HG02642 (cell line): ENCODE measurements at regions not wholly inside any gene's neighbourhood (a gene's known extent, or its start where the extent isn't known, plus 50 kb on each side); places are given as distances from the start of the nearest gene placed in this dataset.
"Not testable (repeated sequence)": the region's sequence is repeated elsewhere in the genome, so short reads cannot be mapped to it uniquely, and the experiment has no call there.

Experiments used
- ATAC-seq: cut with Tn5 transposase; IDR thresholded peaks from one replicate; pipeline ENCODE4 v1.9.1; 2021; ENCODE audit warnings: mild to moderate bottlenecking; ENCODE audit not compliant: unreplicated experiment, poor library complexity

GRCh38 chr3:66629150-66629981 lies 128.5 kb upstream of the LRIG1 start:
- ATAC-seq = no peak

GRCh38 chr3:66629982-66630368 lies 129.2 kb upstream of the LRIG1 start:
- no peak for ATAC-seq

- ATAC-seq = no peak
Observed at GRCh38 chr3:66633402-66634381, 132.9 kb upstream of the LRIG1 start.

GRCh38 chr3:66638717-66639116 lies 137.9 kb upstream of the LRIG1 start:
- no peak for ATAC-seq

GRCh38 chr3:66639809-66640356 lies 139.1 kb upstream of the LRIG1 start:
- ATAC-seq = no peak

GRCh38 chr3:66642019-66642418 lies 141.2 kb upstream of the LRIG1 start:
- no peak for ATAC-seq

GRCh38 chr3:66642484-66642883 lies 141.7 kb upstream of the LRIG1 start:
- no peak for ATAC-seq

GRCh38 chr3:66644549-66644948 lies 143.7 kb upstream of the LRIG1 start:
- no peak for ATAC-seq

GRCh38 chr3:66648975-66649374 lies 148.2 kb upstream of the LRIG1 start:
- ATAC-seq = no peak

- not testable (repeated sequence) for ATAC-seq
Observed at GRCh38 chr3:66651520-66651919, 150.7 kb upstream of the LRIG1 start.

GRCh38 chr3:66652100-66652499 lies 151.3 kb upstream of the LRIG1 start:
- not testable (repeated sequence) for ATAC-seq

GRCh38 chr3:66655044-66655443 lies 154.2 kb upstream of the LRIG1 start:
- no peak for ATAC-seq

GRCh38 chr3:66655671-66656070 lies 154.8 kb upstream of the LRIG1 start:
- ATAC-seq = no peak

GRCh38 chr3:66656609-66657008 lies 155.8 kb upstream of the LRIG1 start:
- ATAC-seq = no peak

- no peak for ATAC-seq
Observed at GRCh38 chr3:66659056-66659455, 158.2 kb upstream of the LRIG1 start.

GRCh38 chr3:66661628-66662027 lies 160.8 kb upstream of the LRIG1 start:
- ATAC-seq = no peak

- no peak for ATAC-seq
Observed at GRCh38 chr3:66662894-66663293, 162.1 kb upstream of the LRIG1 start.

- ATAC-seq = no peak
Observed at GRCh38 chr3:66665021-66665695, 164.3 kb upstream of the LRIG1 start.

GRCh38 chr3:66666362-66666761 lies 165.5 kb upstream of the LRIG1 start:
- ATAC-seq = no peak

- ATAC-seq = no peak
Observed at GRCh38 chr3:66667263-66667662, 166.4 kb upstream of the LRIG1 start.
